Brain microvascular endothelial cell (primary cell): ENCODE measurements at regions not wholly inside any gene's neighbourhood (a gene's known extent, or its start where the extent isn't known, plus 50 kb on each side); places are given as distances from the start of the nearest gene placed in this dataset.

ENCODE experiments used
- DNase-seq: peaks from one replicate; pipeline ENCODE4 v3.0.0-alpha.2; 2020
- H3K27ac ChIP-seq: fragments of 250-450 bp; sonication (Bioruptor Pico); 2 replicates; pipeline ENCODE4 v1.5.1; 2020; ENCODE audit warnings: mild to moderate bottlenecking, moderate library complexity
- H3K27me3 ChIP-seq: fragments of 250-450 bp; sonication (Bioruptor Pico); replicated peaks from 2 replicates; pipeline ENCODE4 v1.5.1; 2020; ENCODE audit warnings: mild to moderate bottlenecking
- H3K36me3 ChIP-seq: fragments of 250-450 bp; sonication (Bioruptor Pico); replicated peaks from 2 replicates; pipeline ENCODE4 v1.5.1; 2020; ENCODE audit warnings: mild to moderate bottlenecking
- H3K4me3 ChIP-seq: 2 replicates; pipeline ENCODE4 v1.5.1; 2011; ENCODE audit warnings: low read depth, mild to moderate bottlenecking, control low read depth, low read length, moderate library complexity
- CTCF ChIP-seq: IDR thresholded peaks from 2 replicates; pipeline ENCODE4 v1.5.1; 2011; ENCODE audit warnings: low read depth, mild to moderate bottlenecking, moderate library complexity, low read length, control low read depth, inconsistent platforms; ENCODE audit errors: missing control alignments
- in situ Hi-C: cut with HindIII; loops from 2 replicates; pipeline ENCODE4 v1.10.0; 2017; ENCODE audit warnings: low sequenced_read_pairs, low pct_ligation_motif_present

GRCh38 chr3:81013360-81013759, 748.1 kb downstream of the GBE1 start:
- no peak for DNase-seq
- H3K4me3 ChIP-seq: no peak overlapping the region
- in situ Hi-C loops: no loop called here
- no peaks in the 10 kb centered on the region for H3K27me3 ChIP-seq
- H3K27ac ChIP-seq: no peak overlapping the region
- TF ChIP-seq CTCF: no peak
- no peaks in the 10 kb centered on the region for H3K36me3 ChIP-seq

- Histone ChIP-seq H3K36me3 (no peaks in the 10 kb centered on the region), H3K27ac (no peak overlapping the region), H3K27me3 (no peaks in the 10 kb centered on the region), H3K4me3 (no peak overlapping the region)
- no peak for TF ChIP-seq CTCF
- DNase-seq: no peak
- in situ Hi-C loops: no loop called here
Observed at GRCh38 chr3:81005992-81006391, 755.5 kb downstream of the GBE1 start.

GRCh38 chr3:81003817-81004216, 757.6 kb downstream of the GBE1 start:
- no peak overlapping the region for H3K27ac ChIP-seq
- in situ Hi-C loops: no loop called here
- H3K4me3 ChIP-seq: no peak overlapping the region
- no peak for TF ChIP-seq CTCF
- no peaks in the 10 kb centered on the region for H3K36me3 ChIP-seq
- DNase-seq: no peak
- no peaks in the 10 kb centered on the region for H3K27me3 ChIP-seq

- no peak for TF ChIP-seq CTCF
- in situ Hi-C loops: no loop called here
- H3K4me3 ChIP-seq: no peak overlapping the region
- no peaks in the 10 kb centered on the region for H3K27me3 ChIP-seq
- no peaks in the 10 kb centered on the region for H3K36me3 ChIP-seq
- no peak for DNase-seq
- H3K27ac ChIP-seq: no peak overlapping the region
Observed at GRCh38 chr3:81003008-81003645, 758.3 kb downstream of the GBE1 start.

GRCh38 chr3:80999481-80999880, 762.0 kb downstream of the GBE1 start:
- no peaks in the 10 kb centered on the region for H3K27me3 ChIP-seq
- H3K36me3 ChIP-seq: no peaks in the 10 kb centered on the region
- TF ChIP-seq CTCF: no peak
- DNase-seq: no peak
- no peak overlapping the region for H3K4me3 ChIP-seq
- in situ Hi-C loops: no loop called here
- no peak overlapping the region for H3K27ac ChIP-seq

GRCh38 chr3:80998022-80998421, 763.4 kb downstream of the GBE1 start:
- in situ Hi-C loops: no loop called here
- TF ChIP-seq CTCF: no peak
- H3K36me3 ChIP-seq: no peaks in the 10 kb centered on the region
- no peaks in the 10 kb centered on the region for H3K27me3 ChIP-seq
- DNase-seq: no peak
- H3K4me3 ChIP-seq: no peak overlapping the region
- no peak overlapping the region for H3K27ac ChIP-seq
